H1 (cell line): ENCODE measurements at regions not wholly inside any gene's neighbourhood (a gene's known extent, or its start where the extent isn't known, plus 50 kb on each side); places are given as distances from the start of the nearest gene placed in this dataset.

Experiments used
- CBX8 ChIP-seq: fragments of 300-800, 300-1000 bp; sonication (generic); IDR thresholded peaks from 2 replicates; pipeline ENCODE4 v1.7.1; 2016; ENCODE audit warnings: low read depth, low read length, borderline replicate concordance
- CHD2 ChIP-seq: IDR thresholded peaks from 2 replicates; pipeline ENCODE4 v1.6.1; 2012; ENCODE audit warnings: low read length, improper control_type of control experiment
- EZH2 ChIP-seq: fragments of 200-600 bp; sonication (generic); IDR thresholded peaks from 2 replicates; pipeline ENCODE4 v1.7.1; 2012; ENCODE audit warnings: low read depth, mild to moderate bottlenecking, moderate library complexity, low read length, inconsistent platforms; ENCODE audit not compliant: severe bottlenecking
- FOSL1 ChIP-seq: IDR thresholded peaks from 2 replicates; pipeline ENCODE4 v1.6.1; 2011; ENCODE audit warnings: mild to moderate bottlenecking, low read depth, low read length, moderate library complexity; ENCODE audit not compliant: insufficient read depth
- JUN ChIP-seq: IDR thresholded peaks from 2 replicates; pipeline ENCODE4 v1.6.1; 2011; ENCODE audit warnings: low read depth, mild to moderate bottlenecking, improper control_type of control experiment, low read length
- JUND ChIP-seq: IDR thresholded peaks from 2 replicates; pipeline ENCODE4 v1.6.1; 2011; ENCODE audit warnings: mild to moderate bottlenecking, improper control_type of control experiment, low read length
- MAFK ChIP-seq: IDR thresholded peaks from 2 replicates; pipeline ENCODE4 v1.6.1; 2012; ENCODE audit warnings: low read depth, mild to moderate bottlenecking, improper control_type of control experiment, low read length
- SP1 ChIP-seq: IDR thresholded peaks from 2 replicates; pipeline ENCODE4 v1.6.1; 2011; ENCODE audit warnings: low read depth, low read length
- SP2 ChIP-seq: IDR thresholded peaks from 2 replicates; pipeline ENCODE4 v1.6.1; 2012; ENCODE audit warnings: mild to moderate bottlenecking, low read length, inconsistent platforms
- TAF1 ChIP-seq: IDR thresholded peaks from 2 replicates; pipeline ENCODE4 v1.6.1; 2011; ENCODE audit warnings: mild to moderate bottlenecking, low read depth, low read length
- TEAD4 ChIP-seq: IDR thresholded peaks from 2 replicates; pipeline ENCODE4 v1.6.1; 2012; ENCODE audit warnings: low read depth, low read length, inconsistent platforms, mixed read lengths
- TF ChIP-seq, protein P1 (sequence below): IDR thresholded peaks from 2 replicates; pipeline ENCODE4 v1.6.1; 2011; ENCODE audit warnings: low read length, improper control_type of control experiment
- TF ChIP-seq, protein P2 (sequence below): IDR thresholded peaks from 2 replicates; pipeline ENCODE4 v1.6.1; 2012; ENCODE audit warnings: inconsistent platforms
- TF ChIP-seq, protein P3 (sequence below), 3 experiments: IDR thresholded peaks; 1 replicate in 2 of 3; 2 replicates in 1 of 3; pipeline versions ENCODE4 v1.5.1 to v1.6.1; 2011; ENCODE audit warnings: low read length in 3 of 3, mild to moderate bottlenecking in 3 of 3, inconsistent platforms in 2 of 3, low read depth in 1 of 3, moderate library complexity in 1 of 3; ENCODE audit not compliant: insufficient read depth in 1 of 3; ENCODE audit errors: control extremely low read depth in 1 of 3

DNA sequence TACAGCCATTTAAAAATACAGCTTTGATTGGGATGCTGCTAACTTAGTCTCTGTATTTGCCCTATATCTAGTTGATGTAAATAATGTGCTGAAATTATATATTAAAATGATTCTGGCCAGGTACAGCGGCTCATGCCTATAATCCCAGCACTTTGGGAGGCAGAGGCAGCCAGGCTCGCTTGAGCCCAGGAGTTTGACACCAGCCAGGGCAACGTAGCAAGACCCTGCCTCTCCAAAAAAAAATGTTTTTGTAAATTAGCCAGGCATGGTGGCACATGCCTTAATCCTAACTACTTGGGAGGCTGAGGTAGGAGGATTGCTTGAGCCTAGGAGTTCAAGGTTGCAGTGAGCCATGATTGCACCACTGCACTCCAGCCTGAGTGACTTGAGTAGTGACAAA is 143.8 kb upstream of the CELF2 start:
- TF ChIP-seq MAFK: no peak
- TF ChIP-seq, protein P1, sequence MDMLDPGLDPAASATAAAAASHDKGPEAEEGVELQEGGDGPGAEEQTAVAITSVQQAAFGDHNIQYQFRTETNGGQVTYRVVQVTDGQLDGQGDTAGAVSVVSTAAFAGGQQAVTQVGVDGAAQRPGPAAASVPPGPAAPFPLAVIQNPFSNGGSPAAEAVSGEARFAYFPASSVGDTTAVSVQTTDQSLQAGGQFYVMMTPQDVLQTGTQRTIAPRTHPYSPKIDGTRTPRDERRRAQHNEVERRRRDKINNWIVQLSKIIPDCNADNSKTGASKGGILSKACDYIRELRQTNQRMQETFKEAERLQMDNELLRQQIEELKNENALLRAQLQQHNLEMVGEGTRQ: no peak
- TF ChIP-seq CHD2: no peak
- no peak for TF ChIP-seq SP1
- TF ChIP-seq, protein P2, sequence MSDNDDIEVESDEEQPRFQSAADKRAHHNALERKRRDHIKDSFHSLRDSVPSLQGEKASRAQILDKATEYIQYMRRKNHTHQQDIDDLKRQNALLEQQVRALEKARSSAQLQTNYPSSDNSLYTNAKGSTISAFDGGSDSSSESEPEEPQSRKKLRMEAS: no peak
- no peak for TF ChIP-seq EZH2
- TF ChIP-seq, protein P3, sequence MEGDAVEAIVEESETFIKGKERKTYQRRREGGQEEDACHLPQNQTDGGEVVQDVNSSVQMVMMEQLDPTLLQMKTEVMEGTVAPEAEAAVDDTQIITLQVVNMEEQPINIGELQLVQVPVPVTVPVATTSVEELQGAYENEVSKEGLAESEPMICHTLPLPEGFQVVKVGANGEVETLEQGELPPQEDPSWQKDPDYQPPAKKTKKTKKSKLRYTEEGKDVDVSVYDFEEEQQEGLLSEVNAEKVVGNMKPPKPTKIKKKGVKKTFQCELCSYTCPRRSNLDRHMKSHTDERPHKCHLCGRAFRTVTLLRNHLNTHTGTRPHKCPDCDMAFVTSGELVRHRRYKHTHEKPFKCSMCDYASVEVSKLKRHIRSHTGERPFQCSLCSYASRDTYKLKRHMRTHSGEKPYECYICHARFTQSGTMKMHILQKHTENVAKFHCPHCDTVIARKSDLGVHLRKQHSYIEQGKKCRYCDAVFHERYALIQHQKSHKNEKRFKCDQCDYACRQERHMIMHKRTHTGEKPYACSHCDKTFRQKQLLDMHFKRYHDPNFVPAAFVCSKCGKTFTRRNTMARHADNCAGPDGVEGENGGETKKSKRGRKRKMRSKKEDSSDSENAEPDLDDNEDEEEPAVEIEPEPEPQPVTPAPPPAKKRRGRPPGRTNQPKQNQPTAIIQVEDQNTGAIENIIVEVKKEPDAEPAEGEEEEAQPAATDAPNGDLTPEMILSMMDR (IDR thresholded peaks at IDR 0.05; ENCODE audit: control extremely low read depth in 1 of 3, insufficient read depth in 1 of 3, low read depth in 1 of 3, low read length in 3 of 3): no peak
- no peak for TF ChIP-seq JUND
- TF ChIP-seq TEAD4: no peak
- TF ChIP-seq SP2: no peak
- no peak for TF ChIP-seq JUN
- TF ChIP-seq TAF1: no peak
- TF ChIP-seq FOSL1: no peak
- TF ChIP-seq CBX8: no peak
